Activated B cell treated with CpG ODN at 0.5 μM for 24 hours (primary cell): ENCODE measurements at regions not wholly inside any gene's neighbourhood (a gene's known extent, or its start where the extent isn't known, plus 50 kb on each side); places are given as distances from the start of the nearest gene placed in this dataset.

ENCODE experiments used
- ATAC-seq: fragments of 200-7000 bp; cut with Tn5 transposase; one replicate; pipeline ENCODE4 v1.10.0; 2021; ENCODE audit warnings: low read depth, mild to moderate bottlenecking, moderate library complexity
- CTCF ChIA-PET: fragments of 350-600 bp; sonication (Branson Sonifier 250); formaldehyde crosslinking; loops from one replicate; lab custom pipeline; 2021; ENCODE audit warnings: antibody characterized with exemption; lab: Charles Lee
- POLR2A ChIA-PET: fragments of 350-600 bp; sonication (Branson Sonifier 250); formaldehyde crosslinking; loops from one replicate; lab custom pipeline; 2021; ENCODE audit warnings: antibody characterized with exemption; lab: Charles Lee
- DNase-seq: peaks from one replicate; pipeline ENCODE4 v3.0.0; 2022
- H3K27ac Mint-ChIP-seq: one replicate; pipeline ENCODE4 v1.8.0; 2020; ENCODE audit warnings: mixed read lengths
- H3K27me3 Mint-ChIP-seq: one replicate; pipeline ENCODE4 v1.8.0; 2021; ENCODE audit warnings: mixed read lengths
- H3K36me3 Mint-ChIP-seq: one replicate; pipeline ENCODE4 v1.8.0; 2021; ENCODE audit warnings: low read depth, mixed read lengths
- H3K4me1 Mint-ChIP-seq: one replicate; pipeline ENCODE4 v1.8.0; 2021; ENCODE audit warnings: mixed read lengths
- H3K4me3 Mint-ChIP-seq: one replicate; pipeline ENCODE4 v1.8.0; 2020; ENCODE audit warnings: mild to moderate bottlenecking, mixed read lengths
- H3K9me3 Mint-ChIP-seq: one replicate; pipeline ENCODE4 v1.8.0; 2020; ENCODE audit warnings: mixed read lengths
- intact Hi-C: fragments of 100-400 bp; cut with micrococcal nuclease; formaldehyde crosslinking; loops from one replicate; pipeline ENCODE4 v1.15.1; 2024
- TF ChIP-seq, protein P1 (sequence below): fragments of 200-600 bp; IDR thresholded peaks from one replicate; pipeline ENCODE4 v1.8.0; 2022; ENCODE audit warnings: antibody characterized with exemption, mild to moderate bottlenecking

DNA sequence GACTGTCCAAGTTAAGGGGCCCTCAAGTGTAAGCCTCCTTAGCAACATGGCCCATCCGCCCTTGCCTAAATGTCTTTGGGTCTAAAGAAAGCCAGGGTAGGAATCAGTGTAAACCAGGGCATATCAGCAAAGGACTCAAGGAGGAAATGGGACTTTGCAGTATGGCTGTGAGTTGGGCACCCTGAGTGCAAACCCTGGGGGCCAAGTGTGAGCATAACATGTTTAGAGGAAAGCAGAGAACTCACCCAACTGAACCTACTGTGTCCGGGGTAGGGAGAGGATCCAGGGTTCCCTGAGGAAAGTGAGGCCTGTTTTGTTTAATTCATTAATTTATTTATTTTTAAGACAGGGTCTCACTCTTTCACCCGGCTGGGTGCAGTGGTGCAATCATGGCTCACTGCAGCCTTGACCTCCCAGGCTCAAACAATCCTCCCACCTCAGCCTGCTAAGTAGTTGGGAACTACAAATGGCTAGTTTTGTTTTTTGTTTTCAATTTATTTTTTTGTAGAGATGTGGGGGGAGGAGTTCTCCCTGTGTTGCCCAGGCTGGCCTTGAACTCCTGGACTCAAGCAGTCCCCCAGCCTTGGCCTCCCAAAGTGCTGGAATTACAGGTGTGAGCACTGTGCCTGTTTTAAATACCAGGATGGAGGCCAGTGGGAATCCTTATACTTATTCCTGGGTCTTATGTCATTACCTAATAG is 51.0 kb upstream of the ACTR3 start:
- Mint-ChIP-seq H3K4me1 (no peaks in the 10 kb centered on the region), H3K9me3 (no peaks in the 10 kb centered on the region), H3K36me3 (peaks cover 13% of the 10 kb centered on the region), H3K27ac (no peak overlapping the region), H3K4me3 (no peak overlapping the region), H3K27me3 (no peaks in the 10 kb centered on the region)
- intact Hi-C loops, result no loop called here
- CTCF ChIA-PET, result no interaction called here
- DNase-seq, result no peak
- TF ChIP-seq, protein P1, sequence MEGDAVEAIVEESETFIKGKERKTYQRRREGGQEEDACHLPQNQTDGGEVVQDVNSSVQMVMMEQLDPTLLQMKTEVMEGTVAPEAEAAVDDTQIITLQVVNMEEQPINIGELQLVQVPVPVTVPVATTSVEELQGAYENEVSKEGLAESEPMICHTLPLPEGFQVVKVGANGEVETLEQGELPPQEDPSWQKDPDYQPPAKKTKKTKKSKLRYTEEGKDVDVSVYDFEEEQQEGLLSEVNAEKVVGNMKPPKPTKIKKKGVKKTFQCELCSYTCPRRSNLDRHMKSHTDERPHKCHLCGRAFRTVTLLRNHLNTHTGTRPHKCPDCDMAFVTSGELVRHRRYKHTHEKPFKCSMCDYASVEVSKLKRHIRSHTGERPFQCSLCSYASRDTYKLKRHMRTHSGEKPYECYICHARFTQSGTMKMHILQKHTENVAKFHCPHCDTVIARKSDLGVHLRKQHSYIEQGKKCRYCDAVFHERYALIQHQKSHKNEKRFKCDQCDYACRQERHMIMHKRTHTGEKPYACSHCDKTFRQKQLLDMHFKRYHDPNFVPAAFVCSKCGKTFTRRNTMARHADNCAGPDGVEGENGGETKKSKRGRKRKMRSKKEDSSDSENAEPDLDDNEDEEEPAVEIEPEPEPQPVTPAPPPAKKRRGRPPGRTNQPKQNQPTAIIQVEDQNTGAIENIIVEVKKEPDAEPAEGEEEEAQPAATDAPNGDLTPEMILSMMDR, result no peak
- POLR2A ChIA-PET, result interaction anchor here (1.0 kb wide), 1 partner anchor 47 kb away, joined by 3 read pairs; no protein-coding TSS in a partner anchor
- ATAC-seq, result no peak

DNA sequence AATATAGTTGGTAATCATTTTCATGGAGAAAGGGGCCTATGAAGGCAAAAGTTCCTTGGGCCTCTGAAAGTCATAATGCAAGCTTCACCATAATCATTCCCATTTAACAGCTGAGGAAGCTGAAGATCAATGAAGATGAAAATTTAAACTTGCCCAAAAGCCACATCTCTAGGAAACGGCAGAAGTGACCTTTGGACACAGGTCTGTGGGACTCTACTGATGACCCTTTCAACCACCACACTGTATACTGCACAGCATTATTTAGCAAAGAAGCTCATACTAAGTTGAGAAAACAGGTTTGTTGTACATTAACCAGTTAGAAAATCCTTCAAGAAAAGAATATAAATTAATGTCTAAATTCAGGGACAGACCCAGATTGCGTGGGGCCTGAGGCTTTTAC is 51.6 kb upstream of the ACTR3 start:
- CTCF ChIA-PET, result no interaction called here
- H3K9me3 Mint-ChIP-seq, result no peaks in the 10 kb centered on the region
- no peaks in the 10 kb centered on the region for H3K27me3 Mint-ChIP-seq

DNA sequence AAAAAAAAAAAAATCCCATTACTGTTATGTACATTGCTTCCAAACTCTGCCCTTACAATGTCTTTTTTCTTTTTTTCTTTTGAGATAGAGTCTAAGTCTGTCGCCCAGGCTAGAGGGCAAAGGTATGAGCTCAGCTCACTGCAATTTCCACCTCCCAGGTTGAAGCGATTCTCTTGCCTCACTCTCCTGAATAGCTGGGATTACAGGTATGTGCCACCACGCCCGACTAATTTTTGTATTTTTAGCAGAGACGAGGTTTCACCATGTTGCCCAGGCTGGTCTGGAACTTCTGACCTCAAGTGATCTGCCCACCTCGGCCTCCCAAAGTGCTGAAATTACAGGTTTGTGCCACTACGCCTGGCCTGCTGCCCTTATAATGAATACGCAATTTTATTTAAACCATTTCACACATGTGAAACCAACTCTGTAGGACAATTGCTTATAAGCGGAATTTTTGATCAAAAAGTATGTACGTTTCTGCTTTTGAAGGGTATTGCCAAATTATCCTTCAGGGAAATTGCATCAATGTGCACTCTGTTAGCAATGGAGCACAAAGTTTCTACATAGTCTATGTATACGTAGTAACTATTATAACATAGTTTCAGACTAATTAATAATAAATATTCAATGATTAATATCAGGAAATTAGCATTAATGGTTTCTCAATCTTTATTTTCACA is 55.7 kb upstream of the ACTR3 start:
- no peaks in the 10 kb centered on the region for H3K36me3 Mint-ChIP-seq
- no peaks in the 10 kb centered on the region for H3K27me3 Mint-ChIP-seq
- ATAC-seq (no peak), DNase-seq (no peak)
- H3K27ac Mint-ChIP-seq, result no peak overlapping the region
- no peaks in the 10 kb centered on the region for H3K9me3 Mint-ChIP-seq
- no peak overlapping the region for H3K4me3 Mint-ChIP-seq
- intact Hi-C loops, result no loop called here
- TF ChIP-seq, protein P1, result no peak
- CTCF ChIA-PET, result interaction anchor here (0.7 kb wide), 1 partner anchor 24 kb away, joined by 3 read pairs; no protein-coding TSS in a partner anchor
- H3K4me1 Mint-ChIP-seq, result peaks cover 7% of the 10 kb centered on the region
- POLR2A ChIA-PET, result no interaction called here

More for the DNA sequence above, 51.6 kb upstream of the ACTR3 start:
- TF ChIP-seq, protein P1, result no peak
- no peak overlapping the region for H3K4me3 Mint-ChIP-seq
- intact Hi-C loops, result no loop called here
- no peaks in the 10 kb centered on the region for H3K4me1 Mint-ChIP-seq
- POLR2A ChIA-PET, result interaction anchor here (1.0 kb wide), 1 partner anchor 48 kb away, joined by 3 read pairs; no protein-coding TSS in a partner anchor
- no peak overlapping the region for H3K27ac Mint-ChIP-seq
- no peak for DNase-seq
- ATAC-seq, result no peak
- H3K36me3 Mint-ChIP-seq, result peaks cover 12% of the 10 kb centered on the region

DNA sequence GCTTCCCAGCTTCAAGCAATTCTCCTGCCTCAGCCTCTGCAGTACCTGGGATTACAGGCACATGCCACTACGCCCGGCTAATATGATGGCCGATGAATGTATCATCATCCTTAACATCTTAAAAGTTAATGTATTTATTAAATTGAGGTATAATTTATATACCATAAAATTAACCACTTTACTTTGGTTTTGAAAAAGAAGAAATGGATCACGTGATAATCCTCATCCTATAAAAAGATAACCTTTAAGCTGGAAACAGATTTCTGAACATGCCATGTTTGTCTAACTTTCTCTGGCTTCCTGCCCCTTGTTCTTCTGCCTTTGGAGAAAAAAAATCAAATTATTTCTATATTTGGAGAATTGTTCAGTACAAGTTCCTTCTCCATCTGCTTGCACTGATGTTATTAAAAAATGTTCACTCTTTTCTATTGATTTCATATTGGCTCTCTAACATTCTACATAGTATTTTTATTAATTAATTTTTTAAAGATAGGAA is 57.0 kb upstream of the ACTR3 start:
- no peak for ATAC-seq
- Mint-ChIP-seq H3K27me3 (no peaks in the 10 kb centered on the region), H3K9me3 (no peaks in the 10 kb centered on the region), H3K36me3 (no peaks in the 10 kb centered on the region), H3K4me3 (no peak overlapping the region), H3K27ac (no peak overlapping the region), H3K4me1 (peaks cover 7% of the 10 kb centered on the region)
- TF ChIP-seq, protein P1, result no peak
- CTCF ChIA-PET, result no interaction called here
- intact Hi-C loops, result no loop called here
- DNase-seq, result no peak
- POLR2A ChIA-PET, result no interaction called here

DNA sequence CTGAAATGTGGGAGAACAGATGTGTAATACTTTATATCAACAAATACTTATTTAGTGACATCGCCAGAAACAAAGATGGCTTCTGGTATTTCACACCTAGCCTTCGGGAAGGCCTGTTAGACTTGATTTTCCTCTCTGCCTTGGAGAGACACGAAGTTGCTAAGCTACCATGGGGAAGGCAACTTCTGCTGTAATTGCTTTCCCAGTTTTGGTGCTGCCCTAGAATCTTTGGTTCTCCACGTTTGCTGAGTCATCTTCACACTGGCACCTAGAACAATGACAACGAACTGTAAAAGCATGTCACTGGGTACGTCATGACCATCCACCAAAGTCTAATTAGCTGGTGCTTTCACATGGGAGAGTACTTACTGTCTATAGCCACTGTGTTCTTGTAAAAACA is 58.7 kb upstream of the ACTR3 start:
- ChIA-PET CTCF (no interaction called here), POLR2A (no interaction called here)
- DNase-seq (no peak), ATAC-seq (no peak)
- TF ChIP-seq, protein P1, result no peak
- intact Hi-C loops, result no loop called here
- Mint-ChIP-seq H3K36me3 (no peaks in the 10 kb centered on the region), H3K27me3 (no peaks in the 10 kb centered on the region), H3K27ac (no peak overlapping the region), H3K4me1 (peaks cover 7% of the 10 kb centered on the region), H3K4me3 (no peak overlapping the region), H3K9me3 (no peaks in the 10 kb centered on the region)
